ENCODE measurements at regions not wholly inside any gene's neighbourhood (a gene's known extent, or its start where the extent isn't known, plus 50 kb on each side); places are given as distances from the start of the nearest gene placed in this dataset.

DNA sequence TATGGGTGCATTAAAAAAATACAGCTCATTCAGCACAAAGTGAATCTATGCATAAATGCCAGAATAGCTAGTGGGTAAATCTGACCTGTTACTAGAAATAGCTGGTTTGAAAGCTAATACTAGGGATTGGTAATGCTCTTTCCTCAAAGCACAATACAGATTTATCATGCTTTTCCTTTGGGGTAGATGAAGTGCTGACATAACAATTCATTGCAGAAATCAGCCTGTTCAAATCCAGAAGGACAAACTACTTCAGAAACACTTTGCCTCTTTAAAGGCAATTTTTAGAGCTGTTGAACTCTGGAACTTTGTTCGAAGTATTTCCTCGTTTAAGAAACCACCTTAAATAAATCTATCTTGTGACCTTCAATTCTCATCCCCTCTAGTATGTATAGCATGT lies 957.9 kb downstream of the ARAP2 start:
- Histone ChIP-seq H3K36me3 (ENCODE audit: control insufficient read depth in 1 of 2, insufficient read depth in 2 of 2, low read length in 2 of 2) (no peaks in the 10 kb centered on the region), H3K4me3 (ENCODE audit: low read depth in 1 of 2, low read length in 2 of 2) (no peak overlapping the region), H3K27ac (ENCODE audit: low read length) (no peak overlapping the region), H3K9me3 (ENCODE audit: control insufficient read depth in 1 of 2, low read length in 2 of 2) (no peaks in the 10 kb centered on the region), H3K4me1 (ENCODE audit: control insufficient read depth in 1 of 2, insufficient read depth in 2 of 2, low read length in 2 of 2) (no peaks in the 10 kb centered on the region), H3K27me3 (ENCODE audit: low read depth, low read length) (no peaks in the 10 kb centered on the region)

DNA sequence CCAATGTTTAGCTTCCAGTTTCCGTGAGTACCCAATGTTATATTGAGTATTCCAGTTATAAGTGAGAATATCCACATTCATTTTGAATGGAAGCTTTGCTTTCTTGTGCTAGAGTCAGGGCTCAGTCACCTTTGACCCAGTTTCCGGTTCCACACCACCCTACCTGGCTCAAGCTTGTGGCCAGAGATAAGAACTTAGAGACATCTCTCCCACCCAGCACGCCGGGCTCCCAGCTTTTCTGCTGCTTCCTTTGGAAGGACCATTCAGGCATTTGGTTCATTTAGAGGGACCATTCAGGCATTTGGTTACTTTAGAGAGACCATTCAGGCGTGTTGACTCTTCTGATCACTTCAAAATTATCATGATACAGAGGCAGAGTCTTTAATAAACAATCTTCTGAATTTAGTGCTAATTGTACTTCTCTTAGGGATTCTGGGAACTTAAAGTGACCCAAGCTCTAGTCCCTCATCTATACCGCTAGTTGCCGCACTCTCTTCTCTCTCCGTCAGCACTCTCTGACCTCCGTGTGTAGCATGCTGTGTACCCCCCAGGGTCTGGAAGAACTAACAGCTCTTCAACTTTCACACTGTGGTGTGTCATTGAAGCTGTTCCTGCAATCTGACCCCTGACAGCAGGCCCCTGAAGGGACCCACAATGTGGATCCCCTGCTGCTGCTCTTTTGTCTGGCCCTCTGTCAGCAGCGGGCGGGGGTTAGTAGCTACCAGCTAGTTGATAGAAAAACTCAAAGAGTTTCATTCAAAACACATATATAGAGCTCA lies 943.1 kb downstream of the ARAP2 start:
- Histone ChIP-seq H3K4me1 (ENCODE audit: control insufficient read depth in 1 of 2, insufficient read depth in 2 of 2, low read length in 2 of 2) (no peaks in the 10 kb centered on the region), H3K9me3 (ENCODE audit: control insufficient read depth in 1 of 2, low read length in 2 of 2) (no peaks in the 10 kb centered on the region), H3K27ac (ENCODE audit: low read length) (no peak overlapping the region), H3K36me3 (ENCODE audit: control insufficient read depth in 1 of 2, insufficient read depth in 2 of 2, low read length in 2 of 2) (no peaks in the 10 kb centered on the region), H3K4me3 (ENCODE audit: low read depth in 1 of 2, low read length in 2 of 2) (no peak overlapping the region), H3K27me3 (ENCODE audit: low read depth, low read length) (no peaks in the 10 kb centered on the region)

- peaks cover 0 to 4% of the 10 kb centered on the region in 2 donors for H3K9me3 ChIP-seq (ENCODE audit: control insufficient read depth in 1 of 2, low read length in 2 of 2)
- H3K36me3 ChIP-seq (ENCODE audit: control insufficient read depth in 1 of 2, insufficient read depth in 2 of 2, low read length in 2 of 2): no peaks in the 10 kb centered on the region
- H3K27ac ChIP-seq (ENCODE audit: low read length): no peak overlapping the region
- no peaks in the 10 kb centered on the region for H3K27me3 ChIP-seq (ENCODE audit: low read depth, low read length)
- H3K4me3 ChIP-seq (ENCODE audit: low read depth in 1 of 2, low read length in 2 of 2): no peak overlapping the region
- no peaks in the 10 kb centered on the region for H3K4me1 ChIP-seq (ENCODE audit: control insufficient read depth in 1 of 2, insufficient read depth in 2 of 2, low read length in 2 of 2)
Observed at GRCh38 chr4:35315419-35315818, 928.9 kb downstream of the ARAP2 start.

- Histone ChIP-seq H3K27me3 (ENCODE audit: low read depth, low read length) (no peaks in the 10 kb centered on the region), H3K4me3 (ENCODE audit: low read depth in 1 of 2, low read length in 2 of 2) (no peak overlapping the region), H3K9me3 (ENCODE audit: control insufficient read depth in 1 of 2, low read length in 2 of 2) (no peaks in the 10 kb centered on the region), H3K4me1 (ENCODE audit: control insufficient read depth in 1 of 2, insufficient read depth in 2 of 2, low read length in 2 of 2) (no peaks in the 10 kb centered on the region), H3K27ac (ENCODE audit: low read length) (no peak overlapping the region), H3K36me3 (ENCODE audit: control insufficient read depth in 1 of 2, insufficient read depth in 2 of 2, low read length in 2 of 2) (no peaks in the 10 kb centered on the region)
Observed at GRCh38 chr4:35325908-35326453, 918.3 kb downstream of the ARAP2 start.

- no peaks in the 10 kb centered on the region for H3K4me1 ChIP-seq (ENCODE audit: control insufficient read depth in 1 of 2, insufficient read depth in 2 of 2, low read length in 2 of 2)
- H3K9me3 ChIP-seq (ENCODE audit: control insufficient read depth in 1 of 2, low read length in 2 of 2): no peaks in the 10 kb centered on the region
- no peaks in the 10 kb centered on the region for H3K27me3 ChIP-seq (ENCODE audit: low read depth, low read length)
Observed at GRCh38 chr4:35342833-35343232, 901.5 kb downstream of the ARAP2 start.

DNA sequence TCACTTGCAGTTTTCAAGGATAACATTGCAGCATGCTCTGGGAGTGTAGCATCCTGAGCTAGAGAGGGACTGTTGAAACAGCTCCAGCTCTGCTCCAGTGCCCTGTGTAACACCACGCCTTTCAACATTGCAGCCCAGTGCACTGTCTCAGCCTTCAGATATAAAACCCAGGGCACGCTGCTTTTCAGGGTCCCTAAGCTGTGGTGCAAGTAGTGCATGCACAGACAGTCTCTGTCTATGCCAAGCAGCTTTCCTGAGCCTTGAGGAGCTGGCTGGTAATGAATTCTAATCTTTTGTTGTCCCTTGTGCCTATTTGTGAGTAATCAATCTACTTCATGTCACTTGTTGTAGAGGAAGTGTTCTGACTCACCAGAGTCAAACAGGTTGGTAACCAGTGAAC lies 897.0 kb downstream of the ARAP2 start:
- no peaks in the 10 kb centered on the region for H3K36me3 ChIP-seq (ENCODE audit: control insufficient read depth in 1 of 2, insufficient read depth in 2 of 2, low read length in 2 of 2)
- no peak overlapping the region for H3K27ac ChIP-seq (ENCODE audit: low read length)
- H3K4me3 ChIP-seq (ENCODE audit: low read depth in 1 of 2, low read length in 2 of 2): no peak overlapping the region
- no peaks in the 10 kb centered on the region for H3K4me1 ChIP-seq (ENCODE audit: control insufficient read depth in 1 of 2, insufficient read depth in 2 of 2, low read length in 2 of 2)
- no peaks in the 10 kb centered on the region for H3K27me3 ChIP-seq (ENCODE audit: low read depth, low read length)
- peaks cover 0 to 6% of the 10 kb centered on the region in 2 donors for H3K9me3 ChIP-seq (ENCODE audit: control insufficient read depth in 1 of 2, low read length in 2 of 2)

More at GRCh38 chr4:35342833-35343232, 901.5 kb downstream of the ARAP2 start:
- Histone ChIP-seq H3K4me3 (ENCODE audit: low read depth in 1 of 2, low read length in 2 of 2) (no peak overlapping the region), H3K36me3 (ENCODE audit: control insufficient read depth in 1 of 2, insufficient read depth in 2 of 2, low read length in 2 of 2) (no peaks in the 10 kb centered on the region), H3K27ac (ENCODE audit: low read length) (no peak overlapping the region)

DNA sequence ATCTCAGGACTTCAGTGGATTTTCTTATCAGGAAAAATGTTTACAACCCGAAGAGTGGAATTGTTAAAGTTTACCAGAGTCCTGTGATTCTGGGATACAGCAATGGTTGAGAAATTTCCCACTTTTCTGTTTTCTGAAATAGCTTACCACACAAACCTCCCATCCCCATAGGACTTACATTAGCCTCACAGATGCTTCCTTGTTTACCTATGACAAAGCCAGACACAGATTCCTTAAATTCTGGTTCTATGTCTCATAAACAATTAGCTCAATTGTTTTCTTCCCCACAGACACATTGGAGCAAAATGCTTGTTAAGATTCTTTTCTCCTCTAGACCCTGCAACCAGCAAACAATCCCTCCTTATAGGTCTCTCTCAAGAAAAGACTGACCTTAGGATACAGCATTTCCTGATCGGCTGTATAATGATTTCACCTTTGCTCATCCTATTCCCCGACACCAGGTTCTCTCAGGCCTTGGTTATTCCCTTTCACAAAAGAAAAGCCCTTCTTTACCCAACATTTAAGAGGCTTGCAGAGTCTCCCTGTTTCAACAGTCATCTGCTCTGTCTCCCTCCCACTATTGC lies 886.2 kb downstream of the ARAP2 start:
- Histone ChIP-seq H3K4me3 (ENCODE audit: low read depth in 1 of 2, low read length in 2 of 2) (no peak overlapping the region), H3K9me3 (ENCODE audit: control insufficient read depth in 1 of 2, low read length in 2 of 2) (no peaks in the 10 kb centered on the region)

GRCh38 chr4:35364321-35364870 lies 879.9 kb downstream of the ARAP2 start:
- Histone ChIP-seq H3K27me3 (ENCODE audit: low read depth, low read length) (no peaks in the 10 kb centered on the region), H3K27ac (ENCODE audit: low read length) (no peak overlapping the region), H3K9me3 (ENCODE audit: control insufficient read depth in 1 of 2, low read length in 2 of 2) (peaks cover 0 to 8% of the 10 kb centered on the region in 2 donors), H3K4me1 (ENCODE audit: control insufficient read depth in 1 of 2, insufficient read depth in 2 of 2, low read length in 2 of 2) (no peaks in the 10 kb centered on the region), H3K36me3 (ENCODE audit: control insufficient read depth in 1 of 2, insufficient read depth in 2 of 2, low read length in 2 of 2) (no peaks in the 10 kb centered on the region), H3K4me3 (ENCODE audit: low read depth in 1 of 2, low read length in 2 of 2) (no peak overlapping the region)

More for the DNA sequence above, 886.2 kb downstream of the ARAP2 start:
- Histone ChIP-seq H3K27ac (ENCODE audit: low read length) (no peak overlapping the region), H3K36me3 (ENCODE audit: control insufficient read depth in 1 of 2, insufficient read depth in 2 of 2, low read length in 2 of 2) (no peaks in the 10 kb centered on the region), H3K4me1 (ENCODE audit: control insufficient read depth in 1 of 2, insufficient read depth in 2 of 2, low read length in 2 of 2) (no peaks in the 10 kb centered on the region), H3K27me3 (ENCODE audit: low read depth, low read length) (no peaks in the 10 kb centered on the region)

- no peak overlapping the region for H3K27ac ChIP-seq (ENCODE audit: low read length)
- H3K4me3 ChIP-seq (ENCODE audit: low read depth in 1 of 2, low read length in 2 of 2): no peak overlapping the region
- H3K4me1 ChIP-seq (ENCODE audit: control insufficient read depth in 1 of 2, insufficient read depth in 2 of 2, low read length in 2 of 2): no peaks in the 10 kb centered on the region
- H3K27me3 ChIP-seq (ENCODE audit: low read depth, low read length): no peaks in the 10 kb centered on the region
- no peaks in the 10 kb centered on the region for H3K36me3 ChIP-seq (ENCODE audit: control insufficient read depth in 1 of 2, insufficient read depth in 2 of 2, low read length in 2 of 2)
- H3K9me3 ChIP-seq (ENCODE audit: control insufficient read depth in 1 of 2, low read length in 2 of 2): peaks cover 0 to 8% of the 10 kb centered on the region in 2 donors
Observed at GRCh38 chr4:35365186-35365585, 879.1 kb downstream of the ARAP2 start.

DNA sequence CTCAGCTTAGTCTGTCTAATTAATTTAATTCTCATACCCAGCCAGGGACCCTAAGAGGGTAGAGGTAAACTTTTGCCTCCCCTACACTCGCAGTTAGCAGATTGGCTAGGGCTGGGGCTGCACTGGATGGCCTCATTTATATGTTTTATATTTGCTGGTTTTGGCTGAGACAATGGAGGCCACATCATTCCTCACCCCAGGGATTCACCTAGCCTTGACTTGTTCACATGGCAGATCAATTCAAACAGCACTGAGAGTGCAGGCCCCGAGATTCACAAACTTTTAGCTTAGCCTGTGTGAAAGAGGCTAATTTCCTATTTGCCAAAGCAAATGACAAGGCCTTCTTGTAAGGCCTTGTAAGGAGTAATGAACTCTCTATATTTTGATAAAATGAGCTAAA lies 844.4 kb downstream of the ARAP2 start:
- H3K4me3 ChIP-seq (ENCODE audit: low read depth in 1 of 2, low read length in 2 of 2): no peak overlapping the region
- no peaks in the 10 kb centered on the region for H3K36me3 ChIP-seq (ENCODE audit: control insufficient read depth in 1 of 2, insufficient read depth in 2 of 2, low read length in 2 of 2)
- H3K9me3 ChIP-seq (ENCODE audit: control insufficient read depth in 1 of 2, low read length in 2 of 2): no peaks in the 10 kb centered on the region
- H3K27ac ChIP-seq (ENCODE audit: low read length): no peak overlapping the region
- no peaks in the 10 kb centered on the region for H3K27me3 ChIP-seq (ENCODE audit: low read depth, low read length)
- no peaks in the 10 kb centered on the region for H3K4me1 ChIP-seq (ENCODE audit: control insufficient read depth in 1 of 2, insufficient read depth in 2 of 2, low read length in 2 of 2)

GRCh38 chr4:35423104-35423503 lies 821.2 kb downstream of the ARAP2 start:
- H3K36me3 ChIP-seq (ENCODE audit: control insufficient read depth in 1 of 2, insufficient read depth in 2 of 2, low read length in 2 of 2): no peaks in the 10 kb centered on the region
- H3K27me3 ChIP-seq (ENCODE audit: low read depth, low read length): no peaks in the 10 kb centered on the region
- no peaks in the 10 kb centered on the region for H3K9me3 ChIP-seq (ENCODE audit: control insufficient read depth in 1 of 2, low read length in 2 of 2)
- no peak overlapping the region for H3K4me3 ChIP-seq (ENCODE audit: low read depth in 1 of 2, low read length in 2 of 2)
- no peaks in the 10 kb centered on the region for H3K4me1 ChIP-seq (ENCODE audit: control insufficient read depth in 1 of 2, insufficient read depth in 2 of 2, low read length in 2 of 2)
- H3K27ac ChIP-seq (ENCODE audit: low read length): no peak overlapping the region
